LNCAP (cell line): ENCODE measurements at regions not wholly inside any gene's neighbourhood (a gene's known extent, or its start where the extent isn't known, plus 50 kb on each side); places are given as distances from the start of the nearest gene placed in this dataset.

Experiments used
- TF ChIP-seq, protein P1 (sequence below): fragments of 450-650 bp; IDR thresholded peaks from 2 replicates; pipeline ENCODE4 v1.5.1; 2017; ENCODE audit warnings: mild to moderate bottlenecking

DNA sequence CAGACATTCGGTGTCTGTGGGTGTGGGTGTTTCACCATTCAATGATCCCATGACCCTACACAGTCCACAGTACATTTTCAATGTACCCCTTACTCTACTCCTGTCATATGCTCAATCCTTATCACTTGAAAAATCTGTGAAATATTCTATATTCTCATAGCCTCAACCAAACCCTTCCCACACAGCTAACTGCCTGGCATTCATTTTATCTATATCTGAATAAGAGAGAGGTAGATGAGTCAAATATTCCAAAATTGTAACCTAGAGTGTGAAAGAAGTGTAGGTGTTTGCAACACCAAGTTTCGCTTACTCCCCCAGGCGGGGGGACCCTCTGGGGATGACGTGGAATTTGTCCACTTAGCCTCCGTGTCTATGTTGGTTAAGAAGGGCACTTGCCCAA is 354.8 kb downstream of the ETS1 start:
- TF ChIP-seq, protein P1, sequence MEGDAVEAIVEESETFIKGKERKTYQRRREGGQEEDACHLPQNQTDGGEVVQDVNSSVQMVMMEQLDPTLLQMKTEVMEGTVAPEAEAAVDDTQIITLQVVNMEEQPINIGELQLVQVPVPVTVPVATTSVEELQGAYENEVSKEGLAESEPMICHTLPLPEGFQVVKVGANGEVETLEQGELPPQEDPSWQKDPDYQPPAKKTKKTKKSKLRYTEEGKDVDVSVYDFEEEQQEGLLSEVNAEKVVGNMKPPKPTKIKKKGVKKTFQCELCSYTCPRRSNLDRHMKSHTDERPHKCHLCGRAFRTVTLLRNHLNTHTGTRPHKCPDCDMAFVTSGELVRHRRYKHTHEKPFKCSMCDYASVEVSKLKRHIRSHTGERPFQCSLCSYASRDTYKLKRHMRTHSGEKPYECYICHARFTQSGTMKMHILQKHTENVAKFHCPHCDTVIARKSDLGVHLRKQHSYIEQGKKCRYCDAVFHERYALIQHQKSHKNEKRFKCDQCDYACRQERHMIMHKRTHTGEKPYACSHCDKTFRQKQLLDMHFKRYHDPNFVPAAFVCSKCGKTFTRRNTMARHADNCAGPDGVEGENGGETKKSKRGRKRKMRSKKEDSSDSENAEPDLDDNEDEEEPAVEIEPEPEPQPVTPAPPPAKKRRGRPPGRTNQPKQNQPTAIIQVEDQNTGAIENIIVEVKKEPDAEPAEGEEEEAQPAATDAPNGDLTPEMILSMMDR = no peak

DNA sequence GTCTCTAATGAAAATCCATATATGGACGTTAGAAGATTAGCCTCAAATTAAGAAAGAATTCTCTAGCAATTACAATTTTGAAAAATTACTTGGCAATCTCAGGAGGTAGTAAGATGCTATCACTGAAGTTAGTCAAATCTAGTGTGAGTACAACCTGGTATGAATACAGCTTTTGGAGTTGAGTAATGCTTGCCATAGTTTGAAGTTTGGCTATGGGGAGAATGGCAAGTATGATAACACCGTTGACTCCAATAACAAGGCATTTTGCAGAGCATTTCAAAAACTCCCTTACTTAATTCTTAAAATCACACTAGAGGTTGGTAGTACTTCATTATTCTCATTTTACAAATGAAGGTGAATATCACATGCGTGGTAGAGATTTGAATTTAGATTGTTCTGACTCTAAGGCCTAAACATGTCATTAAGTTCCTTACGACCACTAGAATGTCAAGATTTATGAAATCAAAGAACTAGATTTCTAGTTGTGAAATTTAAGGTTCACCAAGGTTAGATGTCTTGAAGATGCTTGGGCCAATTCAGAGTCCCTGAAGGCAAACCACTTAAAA is 355.4 kb downstream of the ETS1 start:
- TF ChIP-seq, protein P1 = no peak

DNA sequence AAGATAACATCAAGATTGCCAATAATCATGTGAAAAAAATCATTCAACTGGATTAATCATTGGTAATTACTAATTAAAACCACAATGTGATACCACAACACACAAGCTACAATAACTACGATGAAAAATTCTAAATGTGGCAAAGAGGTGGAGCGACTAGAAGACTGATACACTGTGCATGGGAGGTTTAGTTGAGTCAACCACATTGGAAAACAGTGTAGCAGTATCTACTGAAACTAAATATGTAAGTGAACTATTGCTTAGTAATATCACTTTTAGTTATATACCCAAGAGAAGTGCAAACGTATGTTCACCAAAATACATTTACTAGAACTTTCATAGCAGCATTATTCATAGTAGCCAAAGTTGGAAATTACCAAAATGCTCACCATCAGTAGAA is 359.9 kb downstream of the ETS1 start:
- TF ChIP-seq, protein P1 = no peak

DNA sequence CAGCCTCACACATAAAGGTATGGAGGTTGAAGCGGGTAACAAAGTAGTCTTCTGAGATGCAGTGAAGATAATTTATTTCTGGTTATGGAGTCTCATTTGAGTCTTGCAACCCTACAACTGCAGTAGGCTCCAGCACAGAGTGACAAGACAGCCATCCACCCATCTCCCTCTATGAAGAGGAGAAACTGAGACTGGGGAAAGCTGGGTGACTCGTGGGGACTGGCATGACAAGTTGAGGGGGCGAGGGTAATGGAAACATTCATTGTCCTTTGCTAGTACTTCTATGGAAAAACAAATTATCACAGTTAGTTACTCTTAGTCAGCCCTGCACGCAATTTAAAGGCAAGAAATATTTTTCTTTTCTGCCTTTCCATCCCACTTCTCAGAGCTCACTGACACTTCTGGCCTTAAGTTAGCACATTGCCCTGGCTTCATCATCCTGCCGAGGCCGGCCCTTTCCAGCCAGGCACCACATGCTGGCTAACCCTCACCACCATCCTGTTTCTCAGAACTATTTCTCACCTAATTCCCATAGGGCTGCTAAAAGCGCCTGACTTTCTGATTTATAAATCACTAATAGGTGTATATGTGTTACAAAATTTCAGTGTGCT is 361.1 kb downstream of the ETS1 start:
- TF ChIP-seq, protein P1 = no peak

DNA sequence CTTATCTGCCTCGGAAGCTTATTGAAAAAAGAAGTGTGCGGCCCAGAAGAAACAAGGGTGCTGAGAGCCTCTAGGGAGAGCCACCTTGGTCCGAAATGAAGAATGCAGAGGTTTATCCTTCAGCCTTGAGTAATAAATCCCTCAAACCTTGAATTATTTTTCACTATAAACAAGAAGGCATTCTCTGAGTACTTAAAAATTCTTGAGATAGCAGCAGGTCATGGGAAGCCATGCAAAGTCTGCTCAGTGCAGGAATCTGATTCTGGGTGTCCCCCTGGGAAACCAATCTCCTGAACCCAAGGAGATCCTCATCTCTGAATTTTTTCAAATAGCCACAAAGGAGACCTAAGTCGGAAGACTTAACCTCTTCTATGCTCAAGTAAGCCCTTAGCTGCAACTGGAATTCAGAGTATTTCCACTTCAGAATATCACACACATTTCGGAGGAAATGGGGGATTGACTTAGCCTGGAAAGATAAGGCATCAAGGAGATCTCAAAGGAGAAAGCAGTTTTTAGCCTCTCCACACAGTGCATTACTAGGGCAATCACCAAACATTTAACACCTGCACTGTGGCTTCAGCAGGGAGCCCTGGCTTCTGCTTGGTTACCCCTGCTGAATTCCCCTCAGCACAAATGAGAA is 365.0 kb downstream of the ETS1 start:
- TF ChIP-seq, protein P1 = no peak

DNA sequence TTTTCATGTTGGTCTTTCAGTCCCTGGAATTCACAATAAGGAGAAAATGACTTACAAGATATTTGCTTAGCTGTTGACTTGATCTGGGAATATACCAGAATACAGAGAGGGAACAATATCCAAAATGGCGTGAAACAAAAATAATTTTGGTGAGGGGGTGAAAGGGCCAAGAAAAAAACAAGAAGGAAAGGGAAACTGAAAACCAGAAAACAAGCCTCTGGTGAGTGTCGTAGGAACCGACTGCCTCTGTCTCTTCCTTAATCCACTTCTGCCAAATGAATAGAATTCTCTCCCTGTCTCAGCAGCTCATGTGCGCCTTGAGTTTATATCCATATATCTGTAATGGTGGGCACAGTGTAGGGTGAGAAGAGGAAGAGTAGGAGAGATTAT is 367.6 kb downstream of the ETS1 start:
- TF ChIP-seq, protein P1 = no peak

DNA sequence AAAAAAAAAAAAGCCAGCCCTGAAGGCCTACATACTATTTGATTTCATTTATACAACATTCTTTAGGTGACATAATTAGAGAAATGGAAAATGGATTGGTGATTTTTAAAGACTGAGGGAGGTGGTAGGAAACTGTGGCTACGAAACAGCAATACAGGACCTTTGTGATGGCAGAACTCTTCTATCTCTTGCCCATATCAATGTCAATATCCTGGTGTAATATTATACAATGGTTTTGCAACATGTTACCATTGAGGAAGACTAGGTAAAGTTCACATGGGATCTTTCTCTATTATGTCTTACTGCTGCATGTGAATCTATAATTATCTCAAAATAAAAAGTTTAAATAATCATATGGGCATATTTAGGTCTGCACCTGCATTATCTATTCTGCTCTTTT is 371.2 kb downstream of the ETS1 start:
- TF ChIP-seq, protein P1 = no peak
